Frontal cortex (tissue), 3 donors: ENCODE measurements at regions not wholly inside any gene's neighbourhood (a gene's known extent, or its start where the extent isn't known, plus 50 kb on each side); places are given as distances from the start of the nearest gene placed in this dataset.
"Not testable (repeated sequence)": the region's sequence is repeated elsewhere in the genome, so short reads cannot be mapped to it uniquely, and the experiment has no call there.

Experiments
- DNase-seq, 2 donors: peaks; one replicate each; pipeline ENCODE4 v3.0.0; 2012; ENCODE audit warnings: low spot score in 2 of 2
- FAIRE-seq: peaks from 2 replicates; lab custom pipeline; 2012; peaks lifted over from hg19 to GRCh38; lab: Jason Lieb, UNC
- donor health status: control.
- donor health status: control.
- donor health status: control.

DNA sequence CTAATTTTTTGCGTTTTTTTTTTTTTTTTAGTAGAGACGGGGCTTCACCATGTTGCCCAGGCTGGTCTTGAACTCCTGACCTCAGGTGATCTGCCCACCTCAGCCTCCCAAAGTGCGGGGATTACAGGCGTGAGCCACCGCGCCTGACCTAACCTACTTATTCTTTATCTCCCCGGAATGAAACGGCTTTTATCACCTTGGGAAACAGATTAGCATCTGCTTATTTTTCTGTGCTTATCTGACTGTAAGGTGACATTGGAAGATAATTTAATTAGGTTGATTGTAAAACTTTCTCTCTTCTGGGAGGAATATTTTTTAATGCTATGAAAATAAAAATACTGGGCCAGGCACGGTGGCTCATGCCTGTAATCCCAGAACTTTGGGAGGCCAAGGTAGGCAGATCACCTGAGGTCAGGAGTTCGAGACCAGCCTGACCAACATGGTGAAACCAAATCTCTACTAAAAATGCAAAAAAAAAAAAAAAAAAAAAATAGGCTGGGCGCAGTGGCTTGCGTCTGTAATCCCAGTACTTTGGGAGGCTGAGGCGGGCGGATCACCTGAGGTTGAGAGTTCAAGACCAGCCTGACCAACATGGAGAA is 70.2 kb upstream of the METTL9 start:
- not testable (repeated sequence) for DNase-seq, FAIRE-seq

GRCh38 chr16:21530729-21531383 is 68.5 kb upstream of the METTL9 start:
- not testable (repeated sequence) for DNase-seq, FAIRE-seq

- not testable (repeated sequence) for FAIRE-seq, DNase-seq
These were observed 66.4 kb upstream of the METTL9 start for GRCh38 chr16:21532996-21533395.

DNA sequence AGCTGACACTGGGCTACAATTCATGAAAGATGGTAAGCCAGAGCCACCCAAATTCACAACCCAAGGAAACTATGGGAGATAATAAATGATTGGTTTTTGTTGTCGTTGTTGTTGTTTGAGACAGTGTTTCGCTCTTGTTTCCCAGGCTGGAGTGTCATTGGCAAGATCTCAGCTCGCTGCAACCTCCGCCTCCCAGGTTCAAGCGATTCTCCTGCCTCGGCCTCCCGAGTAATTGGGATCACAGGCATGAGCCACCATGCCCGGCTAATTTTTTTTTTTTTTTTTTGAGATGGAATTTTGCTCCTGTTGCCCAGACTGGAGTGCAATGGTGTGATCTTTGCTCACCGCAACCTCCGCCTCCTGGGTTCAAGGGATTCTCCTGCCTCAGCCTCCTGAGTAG is 65.9 kb upstream of the METTL9 start:
- not testable (repeated sequence) for DNase-seq, FAIRE-seq

DNA sequence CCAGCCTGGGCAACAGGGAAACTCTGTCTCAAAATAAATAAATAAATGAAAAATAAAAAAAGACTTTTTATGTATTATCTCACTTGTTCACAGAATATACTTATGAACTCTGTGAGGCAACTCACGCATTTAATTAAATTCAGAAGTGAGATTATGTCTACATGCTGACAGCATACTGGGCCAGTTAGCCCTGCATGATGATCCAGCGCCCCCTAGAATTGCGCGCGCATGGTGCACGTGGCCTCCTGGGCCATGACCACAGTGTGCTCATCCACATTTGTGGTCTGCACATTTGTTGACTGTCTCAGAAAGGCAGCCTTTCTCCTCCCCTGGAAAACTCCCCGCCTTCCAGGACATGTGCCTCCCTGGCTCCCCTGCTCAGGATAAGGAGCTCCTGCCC is 64.8 kb upstream of the METTL9 start:
- not testable (repeated sequence) for FAIRE-seq, DNase-seq

DNA sequence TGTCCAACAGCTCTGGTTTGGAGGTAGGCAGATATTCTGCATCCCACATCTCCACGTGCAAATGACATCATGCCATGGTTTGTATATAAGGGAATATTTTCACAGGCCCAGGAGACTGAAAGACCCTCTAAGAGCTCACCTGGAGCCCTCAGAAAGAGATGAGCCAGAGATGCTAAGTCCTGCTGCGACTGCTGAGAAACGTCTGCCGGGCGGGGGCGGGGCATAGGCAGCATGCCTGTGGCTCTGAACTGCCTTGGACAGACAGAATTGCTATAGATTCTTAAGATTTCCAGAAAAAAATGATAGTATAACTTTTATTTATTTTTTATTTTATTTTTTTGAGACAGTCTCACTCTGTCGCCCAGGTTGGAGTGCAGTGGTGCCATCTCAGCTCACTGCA is 64.2 kb upstream of the METTL9 start:
- not testable (repeated sequence) for DNase-seq, FAIRE-seq

DNA sequence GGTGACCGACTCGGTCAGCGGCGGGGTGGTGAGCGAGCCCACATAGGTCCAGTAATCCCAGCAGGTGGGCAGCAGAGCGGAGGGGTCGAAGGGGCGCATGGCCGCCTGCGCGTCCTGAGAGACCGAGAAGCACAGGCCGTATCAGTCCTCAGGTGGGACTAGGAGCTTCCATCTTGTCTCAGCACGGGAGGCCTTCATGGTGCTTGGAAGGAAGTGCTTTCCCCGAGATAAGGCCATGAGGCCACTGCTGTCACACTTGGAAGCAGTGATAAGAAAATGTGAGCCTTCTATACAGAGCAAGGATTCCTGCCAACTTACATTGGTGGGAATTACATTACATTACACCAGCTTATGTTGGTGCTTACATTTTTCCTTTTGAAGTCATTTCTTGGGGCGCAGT is 62.6 kb upstream of the METTL9 start:
- not testable (repeated sequence) for DNase-seq, FAIRE-seq

- FAIRE-seq, DNase-seq: not testable (repeated sequence)
These were observed 61.8 kb upstream of the METTL9 start for GRCh38 chr16:21537598-21537997.

DNA sequence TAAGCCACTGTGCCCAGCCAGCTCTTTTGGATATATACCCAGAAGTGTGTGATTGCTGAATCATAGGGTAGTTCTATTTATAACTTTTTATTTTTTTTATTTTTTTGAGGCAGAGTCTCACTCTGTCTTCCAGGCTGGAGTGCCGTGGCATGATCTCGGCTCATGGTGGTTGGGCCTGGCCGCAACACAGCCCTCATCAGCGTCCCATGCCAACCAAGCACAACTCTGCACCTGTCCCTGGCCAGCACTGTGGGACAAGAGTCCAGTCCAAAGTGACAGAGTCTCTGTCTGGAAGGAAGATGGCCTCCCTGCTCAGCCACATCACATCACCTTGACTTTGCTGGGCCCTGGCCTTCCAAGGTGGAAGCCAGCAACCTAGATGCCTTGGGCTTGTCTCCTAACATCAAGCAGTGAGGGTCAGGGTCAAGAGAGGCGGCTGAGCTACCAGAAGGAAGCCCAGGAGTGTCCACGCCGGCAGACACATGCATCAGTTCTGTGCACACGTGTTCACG is 60.2 kb upstream of the METTL9 start:
- FAIRE-seq, DNase-seq: not testable (repeated sequence)

GRCh38 chr16:21540770-21541433 is 58.5 kb upstream of the METTL9 start:
- FAIRE-seq, DNase-seq: not testable (repeated sequence)

GRCh38 chr16:21541611-21542051 is 57.7 kb upstream of the METTL9 start:
- FAIRE-seq = not testable (repeated sequence)

DNA sequence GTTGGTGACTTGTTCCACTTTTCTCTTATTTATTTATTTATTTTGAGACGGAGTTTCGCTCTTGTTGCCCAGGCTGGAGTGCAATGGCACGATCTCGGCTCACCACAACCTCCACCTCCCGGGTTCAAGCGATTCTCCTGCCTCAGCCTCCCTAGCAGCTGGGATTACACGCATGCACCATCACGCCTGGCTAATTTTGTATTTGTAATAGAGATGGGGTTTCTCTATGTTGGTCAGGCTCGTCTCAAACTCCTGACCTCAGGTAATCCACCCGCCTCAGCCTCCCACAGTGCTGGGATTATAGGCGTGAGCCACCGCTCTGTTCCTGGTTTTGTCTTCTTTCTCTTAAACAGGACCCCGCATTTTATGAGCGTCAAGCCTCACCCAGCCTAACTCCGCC is 57.3 kb upstream of the METTL9 start:
- not testable (repeated sequence) for DNase-seq, FAIRE-seq

More at GRCh38 chr16:21541611-21542051, 57.7 kb upstream of the METTL9 start:
- not testable (repeated sequence) for DNase-seq

DNA sequence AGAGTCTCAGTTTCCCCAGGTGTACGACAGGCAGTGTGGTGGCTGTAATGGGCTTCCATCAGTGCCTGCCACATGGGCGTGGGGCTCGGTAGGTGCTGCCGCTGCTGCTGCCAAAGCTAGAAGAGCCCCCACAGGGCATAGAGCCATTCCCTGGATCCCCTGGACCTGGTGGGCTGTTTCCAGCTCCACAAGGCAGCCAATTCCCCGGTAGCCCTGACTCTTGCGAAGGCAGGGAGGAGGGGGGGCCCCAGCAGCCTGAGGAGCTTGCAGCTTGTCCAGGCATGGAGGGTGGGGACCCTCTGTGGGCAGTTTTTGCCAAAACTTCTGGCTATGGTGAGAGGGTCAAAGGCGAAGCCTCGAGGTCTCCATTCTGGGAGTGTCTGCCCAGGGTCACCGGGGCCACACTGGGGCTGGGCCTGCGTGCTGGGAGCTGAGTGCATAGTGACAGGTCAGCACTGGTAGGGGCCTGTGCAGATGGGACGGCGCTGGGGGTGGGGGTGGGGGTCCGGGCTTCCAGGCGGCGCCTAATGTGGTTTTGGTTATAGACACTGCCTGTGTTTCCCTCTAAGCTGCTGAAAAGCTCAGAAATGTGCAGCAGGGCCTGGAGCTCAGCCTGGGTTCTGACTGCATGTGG is 56.8 kb upstream of the METTL9 start:
- not testable (repeated sequence) for FAIRE-seq, DNase-seq

DNA sequence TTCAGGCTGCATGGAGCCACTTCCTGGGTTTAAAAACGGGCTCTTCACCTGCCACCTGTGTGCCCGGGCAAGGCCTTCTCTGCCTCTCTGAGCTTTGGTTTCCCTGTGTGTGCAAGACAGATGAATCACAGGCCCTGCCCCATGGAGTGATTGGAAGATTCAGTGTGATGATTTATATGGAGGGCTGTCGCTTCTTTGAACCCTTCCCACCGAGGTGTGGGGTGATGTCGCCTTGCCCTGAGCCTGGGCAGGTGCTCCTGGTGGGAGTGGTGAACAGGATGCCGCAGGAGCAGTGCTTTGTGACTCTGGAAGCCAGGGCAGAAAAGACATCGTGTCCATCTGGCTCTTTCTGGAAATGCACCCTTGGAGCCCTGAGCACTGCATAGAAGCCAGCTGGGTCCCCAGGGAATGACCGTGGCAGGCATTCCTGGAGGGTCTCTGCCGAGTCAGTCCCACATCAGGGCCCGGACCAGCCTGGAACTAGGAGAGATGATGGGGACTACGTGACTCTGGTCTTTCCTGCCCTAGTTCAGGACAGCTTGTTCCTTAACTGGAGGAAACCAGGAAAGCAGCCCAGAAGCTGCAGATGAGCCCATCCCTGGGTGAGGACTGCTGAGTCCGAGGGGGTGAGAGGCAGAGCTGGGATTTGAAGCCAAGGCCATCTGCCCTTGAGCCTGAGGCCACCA is 56.1 kb upstream of the METTL9 start:
- DNase-seq, FAIRE-seq: not testable (repeated sequence)

- not testable (repeated sequence) for DNase-seq, FAIRE-seq
These were observed 53.6 kb upstream of the METTL9 start for GRCh38 chr16:21545664-21546326.

GRCh38 chr16:21549396-21549795 is 50.0 kb upstream of the METTL9 start:
- DNase-seq, FAIRE-seq: not testable (repeated sequence)
